ENCODE measurements at regions not wholly inside any gene's neighbourhood (a gene's known extent, or its start where the extent isn't known, plus 50 kb on each side); places are given as distances from the start of the nearest gene placed in this dataset.

DNA sequence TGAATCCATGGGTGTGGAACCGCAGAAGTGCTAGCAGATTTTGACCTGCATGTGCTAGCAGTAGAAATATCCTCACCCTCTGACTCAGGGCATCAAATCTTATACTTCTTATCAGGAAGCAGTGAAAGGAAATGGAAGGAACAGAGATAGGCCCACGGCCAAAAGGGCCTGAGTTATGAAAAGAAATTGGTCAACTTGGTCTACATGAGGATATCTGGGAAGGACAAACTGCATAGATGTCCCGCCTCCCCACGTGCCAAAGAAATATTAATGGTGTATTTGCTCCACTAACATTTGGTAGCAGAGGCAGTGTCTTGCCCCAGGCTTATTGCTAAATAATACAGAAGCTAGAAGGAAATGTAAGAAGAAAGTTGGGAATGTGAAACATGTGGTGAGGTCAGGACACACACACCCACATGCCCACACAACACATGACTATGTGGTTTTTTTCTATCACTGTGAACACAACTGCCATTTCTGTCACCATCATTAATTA is 93.6 kb upstream of the COL8A1 start:
- TF ChIP-seq, protein P1, sequence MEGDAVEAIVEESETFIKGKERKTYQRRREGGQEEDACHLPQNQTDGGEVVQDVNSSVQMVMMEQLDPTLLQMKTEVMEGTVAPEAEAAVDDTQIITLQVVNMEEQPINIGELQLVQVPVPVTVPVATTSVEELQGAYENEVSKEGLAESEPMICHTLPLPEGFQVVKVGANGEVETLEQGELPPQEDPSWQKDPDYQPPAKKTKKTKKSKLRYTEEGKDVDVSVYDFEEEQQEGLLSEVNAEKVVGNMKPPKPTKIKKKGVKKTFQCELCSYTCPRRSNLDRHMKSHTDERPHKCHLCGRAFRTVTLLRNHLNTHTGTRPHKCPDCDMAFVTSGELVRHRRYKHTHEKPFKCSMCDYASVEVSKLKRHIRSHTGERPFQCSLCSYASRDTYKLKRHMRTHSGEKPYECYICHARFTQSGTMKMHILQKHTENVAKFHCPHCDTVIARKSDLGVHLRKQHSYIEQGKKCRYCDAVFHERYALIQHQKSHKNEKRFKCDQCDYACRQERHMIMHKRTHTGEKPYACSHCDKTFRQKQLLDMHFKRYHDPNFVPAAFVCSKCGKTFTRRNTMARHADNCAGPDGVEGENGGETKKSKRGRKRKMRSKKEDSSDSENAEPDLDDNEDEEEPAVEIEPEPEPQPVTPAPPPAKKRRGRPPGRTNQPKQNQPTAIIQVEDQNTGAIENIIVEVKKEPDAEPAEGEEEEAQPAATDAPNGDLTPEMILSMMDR (IDR thresholded peaks at IDR 0.05), result no peak
- TF ChIP-seq EZH2phosphoT487 (IDR thresholded peaks at IDR 0.05), result no peak
- TF ChIP-seq EZH2 (IDR thresholded peaks at IDR 0.05), result no peak

Measured in neural progenitor cell (in vitro differentiated cells).